ENCODE measurements at regions not wholly inside any gene's neighbourhood (a gene's known extent, or its start where the extent isn't known, plus 50 kb on each side); places are given as distances from the start of the nearest gene placed in this dataset.
"Not testable (repeated sequence)": the region's sequence is repeated elsewhere in the genome, so short reads cannot be mapped to it uniquely, and the experiment has no call there.

GRCh38 chr1:109840011-109840629 lies 70.5 kb upstream of the CSF1 start:
- WGBS: 82% methylated on average over 5 of the region's 5 CpGs
- no peak for DNase-seq (ENCODE audit: low spot score in 2 of 2)
- no peak overlapping the region for H3K27ac ChIP-seq

GRCh38 chr1:109839276-109839675 lies 71.4 kb upstream of the CSF1 start:
- DNase-seq (ENCODE audit: low spot score in 2 of 2); H3K27ac ChIP-seq; H3K9me3 ChIP-seq; H3K36me3 ChIP-seq; H3K4me1 ChIP-seq; H3K4me3 ChIP-seq; H3K27me3 ChIP-seq: not testable (repeated sequence)
- whole genome bisulfite sequencing: 67% methylated on average over 1 of the region's 1 CpG

More at GRCh38 chr1:109840011-109840629, 70.5 kb upstream of the CSF1 start:
- Histone ChIP-seq H3K4me1 (no peaks in the 10 kb centered on the region), H3K9me3 (no peaks in the 10 kb centered on the region), H3K4me3 (no peak overlapping the region), H3K36me3 (no peaks in the 10 kb centered on the region), H3K27me3 (no peaks in the 10 kb centered on the region)
- TF ChIP-seq CTCF (IDR thresholded peaks at IDR 0.05): no peak
- TF ChIP-seq POLR2AphosphoS5 (IDR thresholded peaks at IDR 0.05): no peak
- no peak for TF ChIP-seq POLR2A (IDR thresholded peaks at IDR 0.05)
- no peak for TF ChIP-seq EP300 (IDR thresholded peaks at IDR 0.05)

- H3K4me3 ChIP-seq: no peak overlapping the region
- no peaks in the 10 kb centered on the region for H3K4me1 ChIP-seq
- TF ChIP-seq CTCF (IDR thresholded peaks at IDR 0.05): no peak
- no peak for TF ChIP-seq EP300 (IDR thresholded peaks at IDR 0.05)
- no peak for TF ChIP-seq POLR2AphosphoS5 (IDR thresholded peaks at IDR 0.05)
- TF ChIP-seq POLR2A (IDR thresholded peaks at IDR 0.05): no peak
- DNase-seq (ENCODE audit: low spot score in 2 of 2): no peak
- H3K27me3 ChIP-seq: no peaks in the 10 kb centered on the region
- no peaks in the 10 kb centered on the region for H3K9me3 ChIP-seq
- 70% methylated on average over 4 of the region's 4 CpGs for WGBS
- no peaks in the 10 kb centered on the region for H3K36me3 ChIP-seq
- no peak overlapping the region for H3K27ac ChIP-seq
Observed at GRCh38 chr1:109838838-109839240, 71.8 kb upstream of the CSF1 start.

GRCh38 chr1:109837852-109838570 lies 72.6 kb upstream of the CSF1 start:
- Histone ChIP-seq H3K36me3 (no peaks in the 10 kb centered on the region), H3K4me1 (no peaks in the 10 kb centered on the region), H3K9me3 (no peaks in the 10 kb centered on the region), H3K27me3 (no peaks in the 10 kb centered on the region), H3K27ac (no peak overlapping the region), H3K4me3 (no peak overlapping the region)
- 90% methylated on average over 2 of the region's 2 CpGs for WGBS
- no peak for TF ChIP-seq CTCF (IDR thresholded peaks at IDR 0.05)
- no peak for DNase-seq (ENCODE audit: low spot score in 2 of 2)

- not testable (repeated sequence) for H3K9me3 ChIP-seq; DNase-seq (ENCODE audit: low spot score in 2 of 2); H3K36me3 ChIP-seq; H3K4me3 ChIP-seq; H3K4me1 ChIP-seq; H3K27me3 ChIP-seq; H3K27ac ChIP-seq
- 93% methylated on average over 6 of the region's 6 CpGs for WGBS
Observed at GRCh38 chr1:109835645-109836044, 71.9 kb upstream of the EPS8L3 start.

GRCh38 chr1:109834951-109835350 lies 71.2 kb upstream of the EPS8L3 start:
- no peaks in the 10 kb centered on the region for H3K27me3 ChIP-seq
- no peak for DNase-seq (ENCODE audit: low spot score in 2 of 2)
- H3K27ac ChIP-seq: no peak overlapping the region
- no peaks in the 10 kb centered on the region for H3K9me3 ChIP-seq
- no peaks in the 10 kb centered on the region for H3K36me3 ChIP-seq
- no peak overlapping the region for H3K4me3 ChIP-seq
- H3K4me1 ChIP-seq: no peaks in the 10 kb centered on the region
- TF ChIP-seq CTCF (IDR thresholded peaks at IDR 0.05): no peak
- TF ChIP-seq POLR2A (IDR thresholded peaks at IDR 0.05): no peak
- TF ChIP-seq EP300 (IDR thresholded peaks at IDR 0.05): no peak
- no peak for TF ChIP-seq POLR2AphosphoS5 (IDR thresholded peaks at IDR 0.05)
